ENCODE measurements at regions not wholly inside any gene's neighbourhood (a gene's known extent, or its start where the extent isn't known, plus 50 kb on each side); places are given as distances from the start of the nearest gene placed in this dataset.

- no peak for DNase-seq (ENCODE audit: low spot score in 2 of 2)
These were observed 73.8 kb downstream of the RTP5 start for GRCh38 chr2:241943209-241943850.

GRCh38 chr2:241943961-241944575 lies 74.5 kb downstream of the RTP5 start:
- Histone ChIP-seq H3K36me3 (no peaks in the 10 kb centered on the region), H3K9me3 (no peaks in the 10 kb centered on the region), H3K27ac (no peak overlapping the region), H3K4me1 (peaks cover 0 to 19% (median 0%) of the 10 kb centered on the region in 4 donors), H3K4me3 (no peak overlapping the region), H3K27me3 (no peaks in the 10 kb centered on the region)
- no peak for DNase-seq (ENCODE audit: low spot score in 2 of 2)
- 84% methylated on average over 17 of the region's 17 CpGs for WGBS, 2 donors
- TF ChIP-seq EP300 (IDR thresholded peaks at IDR 0.05) (no peak), POLR2A (IDR thresholded peaks at IDR 0.05) (no peak)
- TF ChIP-seq, protein P1, sequence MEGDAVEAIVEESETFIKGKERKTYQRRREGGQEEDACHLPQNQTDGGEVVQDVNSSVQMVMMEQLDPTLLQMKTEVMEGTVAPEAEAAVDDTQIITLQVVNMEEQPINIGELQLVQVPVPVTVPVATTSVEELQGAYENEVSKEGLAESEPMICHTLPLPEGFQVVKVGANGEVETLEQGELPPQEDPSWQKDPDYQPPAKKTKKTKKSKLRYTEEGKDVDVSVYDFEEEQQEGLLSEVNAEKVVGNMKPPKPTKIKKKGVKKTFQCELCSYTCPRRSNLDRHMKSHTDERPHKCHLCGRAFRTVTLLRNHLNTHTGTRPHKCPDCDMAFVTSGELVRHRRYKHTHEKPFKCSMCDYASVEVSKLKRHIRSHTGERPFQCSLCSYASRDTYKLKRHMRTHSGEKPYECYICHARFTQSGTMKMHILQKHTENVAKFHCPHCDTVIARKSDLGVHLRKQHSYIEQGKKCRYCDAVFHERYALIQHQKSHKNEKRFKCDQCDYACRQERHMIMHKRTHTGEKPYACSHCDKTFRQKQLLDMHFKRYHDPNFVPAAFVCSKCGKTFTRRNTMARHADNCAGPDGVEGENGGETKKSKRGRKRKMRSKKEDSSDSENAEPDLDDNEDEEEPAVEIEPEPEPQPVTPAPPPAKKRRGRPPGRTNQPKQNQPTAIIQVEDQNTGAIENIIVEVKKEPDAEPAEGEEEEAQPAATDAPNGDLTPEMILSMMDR (IDR thresholded peaks at IDR 0.05), result no peak

More at GRCh38 chr2:241943209-241943850, 73.8 kb downstream of the RTP5 start:
- Histone ChIP-seq H3K4me3 (no peak overlapping the region), H3K27ac (no peak overlapping the region), H3K27me3 (no peaks in the 10 kb centered on the region), H3K36me3 (no peaks in the 10 kb centered on the region), H3K9me3 (no peaks in the 10 kb centered on the region), H3K4me1 (peaks cover 0 to 18% (median 0%) of the 10 kb centered on the region in 4 donors)
- TF ChIP-seq, protein P1 (IDR thresholded peaks at IDR 0.05), result no peak
- no peak for TF ChIP-seq EP300 (IDR thresholded peaks at IDR 0.05)
- TF ChIP-seq POLR2A (IDR thresholded peaks at IDR 0.05), result no peak
- 79 to 83% methylated on average over 14 to 15 of the region's 15 CpGs for WGBS, 2 donors

GRCh38 chr2:241944821-241945220 lies 75.3 kb downstream of the RTP5 start:
- 76 to 83% methylated on average over 12 of the region's 12 CpGs for WGBS, 2 donors
- Histone ChIP-seq H3K9me3 (no peaks in the 10 kb centered on the region), H3K36me3 (no peaks in the 10 kb centered on the region), H3K4me3 (no peak overlapping the region), H3K27ac (no peak overlapping the region), H3K27me3 (no peaks in the 10 kb centered on the region), H3K4me1 (peaks cover 0 to 21% (median 0%) of the 10 kb centered on the region in 4 donors)
- no peak for TF ChIP-seq EP300 (IDR thresholded peaks at IDR 0.05)
- TF ChIP-seq, protein P1 (IDR thresholded peaks at IDR 0.05), result no peak
- TF ChIP-seq POLR2A (IDR thresholded peaks at IDR 0.05), result no peak
- DNase-seq (ENCODE audit: low spot score in 2 of 2), result no peak

- no peak for DNase-seq (ENCODE audit: low spot score in 2 of 2)
- no peaks in the 10 kb centered on the region for H3K9me3 ChIP-seq
- H3K27me3 ChIP-seq, result no peaks in the 10 kb centered on the region
- H3K27ac ChIP-seq, result no peak overlapping the region
- no peak overlapping the region for H3K4me3 ChIP-seq
- TF ChIP-seq EP300 (IDR thresholded peaks at IDR 0.05) (no peak), POLR2A (IDR thresholded peaks at IDR 0.05) (no peak)
- TF ChIP-seq, protein P1 (IDR thresholded peaks at IDR 0.05), result no peak
- H3K4me1 ChIP-seq, result peaks cover 0 to 22% (median 0%) of the 10 kb centered on the region in 4 donors
- no peaks in the 10 kb centered on the region for H3K36me3 ChIP-seq
- 92 to 95% methylated on average over 15 of the region's 15 CpGs for WGBS, 2 donors
These were observed 75.8 kb downstream of the RTP5 start for GRCh38 chr2:241945311-241945710.

DNA sequence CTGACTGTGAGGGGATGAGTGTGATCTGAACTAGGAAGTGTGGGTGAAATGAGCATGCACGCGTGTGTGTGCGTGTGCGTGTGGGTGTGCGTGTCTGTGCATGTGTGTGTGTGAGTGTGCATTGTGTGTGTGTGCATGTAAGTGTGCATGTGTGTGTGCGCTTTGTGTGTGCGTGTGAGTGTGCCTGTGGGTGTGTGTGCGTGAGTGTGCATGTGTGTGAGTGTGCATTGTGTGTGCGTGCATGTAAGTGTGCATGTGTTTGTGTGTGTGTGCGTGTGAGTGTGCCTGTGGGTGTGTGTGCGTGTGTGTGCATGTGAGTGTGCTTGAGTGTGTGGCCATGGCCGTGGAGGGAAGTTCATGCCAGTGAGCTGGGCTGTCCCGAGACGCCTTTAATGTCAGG lies 76.3 kb downstream of the RTP5 start:
- Histone ChIP-seq H3K4me3 (no peak overlapping the region), H3K4me1 (peaks cover 0 to 27% (median 2%) of the 10 kb centered on the region in 4 donors), H3K27me3 (no peaks in the 10 kb centered on the region), H3K9me3 (no peaks in the 10 kb centered on the region), H3K27ac (no peak overlapping the region), H3K36me3 (no peaks in the 10 kb centered on the region)
- TF ChIP-seq EP300 (IDR thresholded peaks at IDR 0.05), result no peak
- TF ChIP-seq POLR2A (IDR thresholded peaks at IDR 0.05), result no peak
- TF ChIP-seq, protein P1 (IDR thresholded peaks at IDR 0.05), result no peak
- 85 to 90% methylated on average over 14 of the region's 14 CpGs for WGBS, 2 donors
- DNase-seq (ENCODE audit: low spot score in 2 of 2), result no peak
